ENCODE measurements at regions not wholly inside any gene's neighbourhood (a gene's known extent, or its start where the extent isn't known, plus 50 kb on each side); places are given as distances from the start of the nearest gene placed in this dataset.

- no peak for DNase-seq
Measured at GRCh38 chr4:114180481-114180880, 201.0 kb upstream of the ARSJ start.

GRCh38 chr4:114184901-114185300, 205.5 kb upstream of the ARSJ start:
- no peak for DNase-seq

- DNase-seq = peak; percentile 33
Measured at GRCh38 chr4:114187592-114187991, 208.1 kb upstream of the ARSJ start.

- DNase-seq = no peak
Measured at GRCh38 chr4:114191496-114191895, 212.0 kb upstream of the ARSJ start.

GRCh38 chr4:114192854-114193253, 213.4 kb upstream of the ARSJ start:
- DNase-seq = no peak

GRCh38 chr4:114193624-114194399, 214.4 kb upstream of the ARSJ start:
- DNase-seq = no peak

GRCh38 chr4:114196606-114197005, 217.2 kb upstream of the ARSJ start:
- no peak for DNase-seq

GRCh38 chr4:114200026-114200425, 220.6 kb upstream of the ARSJ start:
- no peak for DNase-seq

- DNase-seq = no peak
Measured at GRCh38 chr4:114205261-114205660, 225.8 kb upstream of the ARSJ start.

GRCh38 chr4:114208574-114209151, 229.2 kb upstream of the ARSJ start:
- no peak for DNase-seq

- DNase-seq = no peak
Measured at GRCh38 chr4:114209584-114209983, 230.1 kb upstream of the ARSJ start.

GRCh38 chr4:114211556-114211955, 232.1 kb upstream of the ARSJ start:
- DNase-seq = no peak

- peak; percentile 1 for DNase-seq
Measured at GRCh38 chr4:114217150-114217817, 237.8 kb upstream of the ARSJ start.

- no peak for DNase-seq
Measured at GRCh38 chr4:114223580-114223979, 244.1 kb upstream of the ARSJ start.

- DNase-seq = peak; percentile 43
Measured at GRCh38 chr4:114225436-114225835, 246.0 kb upstream of the ARSJ start.

GRCh38 chr4:114226179-114226578, 246.7 kb upstream of the ARSJ start:
- DNase-seq = no peak

- no peak for DNase-seq
Measured at GRCh38 chr4:114226968-114227760, 247.7 kb upstream of the ARSJ start.

- DNase-seq = no peak
Measured at GRCh38 chr4:114229706-114230105, 250.3 kb upstream of the ARSJ start.

GRCh38 chr4:114236171-114236769, 256.8 kb upstream of the ARSJ start:
- no peak for DNase-seq

GRCh38 chr4:114237997-114238396, 258.6 kb upstream of the ARSJ start:
- no peak for DNase-seq

GRCh38 chr4:114249561-114249960, 270.1 kb upstream of the ARSJ start:
- DNase-seq = no peak

- DNase-seq = no peak
Measured at GRCh38 chr4:114249976-114250375, 270.5 kb upstream of the ARSJ start.

- no peak for DNase-seq
Measured at GRCh38 chr4:114250439-114250891, 271.0 kb upstream of the ARSJ start.

Measured in DMS79 treated with DMSO at 0.1 percent for 48 hours (cell line).